ENCODE measurements at regions not wholly inside any gene's neighbourhood (a gene's known extent, or its start where the extent isn't known, plus 50 kb on each side); places are given as distances from the start of the nearest gene placed in this dataset.

- 6 to 43% methylated on average over 4 to 7 of the region's 9 CpGs for WGBS, 2 donors (ENCODE audit: low coverage in 1 of 2)
- ATAC-seq, result no peak
- Histone ChIP-seq H3K4me1 (peaks cover 0 to 28% (median 0%) of the 10 kb centered on the region in 3 donors), H3K9me3 (no peaks in the 10 kb centered on the region), H3K27me3 (no peaks in the 10 kb centered on the region), H3K36me3 (no peaks in the 10 kb centered on the region), H3K4me3 (no peak overlapping the region), H3K27ac (peak overlapping the region in 2 of 4 donors; percentile 27 to 58)
- TF ChIP-seq POLR2A (IDR thresholded peaks at IDR 0.05) (no peak), EP300 (IDR thresholded peaks at IDR 0.05) (no peak), POLR2AphosphoS5 (IDR thresholded peaks at IDR 0.05) (no peak), CTCF (IDR thresholded peaks at IDR 0.05) (no peak)
These were observed 473.4 kb downstream of the SOX6 start for GRCh38 chr11:15882876-15883454.

- Histone ChIP-seq H3K36me3 (no peaks in the 10 kb centered on the region), H3K4me3 (no peak overlapping the region), H3K27ac (peak overlapping the region in 2 of 4 donors; percentile 27 to 58), H3K9me3 (no peaks in the 10 kb centered on the region), H3K27me3 (no peaks in the 10 kb centered on the region), H3K4me1 (peaks cover 0 to 28% (median 0%) of the 10 kb centered on the region in 3 donors)
- ATAC-seq, result no peak
- 12 to 28% methylated on average over 3 to 7 of the region's 7 CpGs for WGBS, 2 donors (ENCODE audit: low coverage in 1 of 2)
- TF ChIP-seq POLR2AphosphoS5 (IDR thresholded peaks at IDR 0.05), result no peak
- TF ChIP-seq CTCF (IDR thresholded peaks at IDR 0.05), result no peak
- TF ChIP-seq POLR2A (IDR thresholded peaks at IDR 0.05), result no peak
- no peak for TF ChIP-seq EP300 (IDR thresholded peaks at IDR 0.05)
These were observed 472.9 kb downstream of the SOX6 start for GRCh38 chr11:15883455-15883920.

DNA sequence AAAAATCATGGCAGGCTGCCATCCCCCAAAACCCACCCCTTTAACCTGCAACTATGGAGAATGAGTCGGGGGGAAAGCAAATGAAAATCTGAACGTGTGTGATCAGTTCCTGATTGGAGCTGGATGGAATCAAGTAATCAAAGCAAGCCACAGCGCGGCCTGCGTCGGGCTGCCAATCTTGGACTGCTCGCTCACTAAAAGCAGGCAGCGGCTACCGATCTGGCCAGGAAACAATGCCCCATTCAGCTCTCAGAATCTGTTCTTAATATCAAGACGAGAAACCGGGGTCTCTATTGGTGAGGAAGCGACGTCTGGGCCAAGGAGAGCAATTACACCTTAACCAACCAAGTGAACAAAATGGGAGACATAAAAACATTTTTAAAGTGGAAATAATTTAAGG is 472.2 kb downstream of the SOX6 start:
- H3K9me3 ChIP-seq, result no peaks in the 10 kb centered on the region
- H3K4me1 ChIP-seq, result peaks cover 0 to 28% (median 0%) of the 10 kb centered on the region in 3 donors
- no peaks in the 10 kb centered on the region for H3K27me3 ChIP-seq
- TF ChIP-seq CTCF (IDR thresholded peaks at IDR 0.05), result no peak
- TF ChIP-seq EP300 (IDR thresholded peaks at IDR 0.05), result no peak
- no peak for TF ChIP-seq POLR2AphosphoS5 (IDR thresholded peaks at IDR 0.05)
- no peak for TF ChIP-seq POLR2A (IDR thresholded peaks at IDR 0.05)
- peak overlapping the region in 2 of 4 donors; percentile 27 to 58 for H3K27ac ChIP-seq
- no peaks in the 10 kb centered on the region for H3K36me3 ChIP-seq
- no peak overlapping the region for H3K4me3 ChIP-seq
- 92% methylated on average over 13 of the region's 13 CpGs; no CpG with 5 or more reads in 1 of the 2 donors for WGBS, 2 donors (ENCODE audit: low coverage in 1 of 2)
- no peak for ATAC-seq

DNA sequence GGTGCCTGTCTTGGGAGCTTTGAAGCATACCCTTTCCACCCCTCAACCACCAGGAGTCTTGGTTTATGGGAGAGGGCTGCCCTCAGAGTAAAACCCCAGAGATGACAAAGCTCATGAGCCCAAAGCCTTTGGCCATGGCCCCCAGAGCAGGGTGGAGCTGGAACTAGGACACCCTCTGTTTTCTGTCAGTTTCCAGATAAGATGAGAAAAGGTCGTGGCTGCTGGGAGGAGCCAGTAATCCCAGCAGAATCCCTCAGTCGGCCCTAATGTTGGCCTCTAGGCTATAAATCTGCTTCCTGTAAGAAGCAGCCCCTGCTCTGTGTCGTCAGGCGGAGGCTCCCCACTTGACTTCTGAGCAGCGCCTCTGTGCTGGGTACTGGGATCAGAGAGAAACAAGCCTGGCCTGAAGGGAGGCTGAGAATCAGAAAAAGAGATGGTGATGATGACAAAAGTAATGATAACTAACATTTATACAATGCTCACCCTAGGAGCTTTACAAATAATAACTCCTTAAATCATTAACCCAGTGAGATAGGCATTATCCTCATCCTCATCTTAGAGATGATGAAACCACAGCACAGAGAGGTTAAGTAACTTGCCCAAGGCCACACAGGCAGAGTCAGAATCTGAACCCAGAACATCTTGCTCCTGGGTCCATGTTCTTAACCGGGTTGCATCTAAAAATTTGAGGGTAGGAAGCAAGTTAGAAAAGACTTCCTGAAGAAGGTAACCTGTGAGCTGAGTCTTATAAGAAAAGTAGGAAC is 471.4 kb downstream of the SOX6 start:
- Histone ChIP-seq H3K27ac (no peak overlapping the region), H3K27me3 (no peaks in the 10 kb centered on the region), H3K4me1 (peaks cover 0 to 28% (median 0%) of the 10 kb centered on the region in 3 donors), H3K9me3 (no peaks in the 10 kb centered on the region), H3K36me3 (no peaks in the 10 kb centered on the region), H3K4me3 (no peak overlapping the region)
- WGBS, 2 donors (ENCODE audit: low coverage in 1 of 2), result 75 to 94% methylated on average over 3 to 4 of the region's 6 CpGs
- ATAC-seq, result no peak
- TF ChIP-seq POLR2A (IDR thresholded peaks at IDR 0.05), result no peak
- no peak for TF ChIP-seq POLR2AphosphoS5 (IDR thresholded peaks at IDR 0.05)
- TF ChIP-seq CTCF (IDR thresholded peaks at IDR 0.05), result no peak
- no peak for TF ChIP-seq EP300 (IDR thresholded peaks at IDR 0.05)
